Sigmoid colon (tissue), 4 donors: ENCODE measurements at regions not wholly inside any gene's neighbourhood (a gene's known extent, or its start where the extent isn't known, plus 50 kb on each side); places are given as distances from the start of the nearest gene placed in this dataset.

Experiments
- CTCF ChIP-seq, 4 experiments: fragments of 450-650 bp in 3 of 4; fragments of 200-600 bp in 1 of 4; IDR thresholded peaks; one replicate each; pipeline ENCODE4 v1.5.1; 2016 to 2019; ENCODE audit warnings: antibody characterized with exemption in 4 of 4, mild to moderate bottlenecking in 3 of 4, moderate library complexity in 2 of 4
- POLR2AphosphoS5 ChIP-seq, 4 donors: sonication (generic); formaldehyde crosslinking; IDR thresholded peaks; one replicate each; pipeline ENCODE4 v1.6.1; 2017; ENCODE audit warnings: antibody characterized with exemption in 4 of 4

DNA sequence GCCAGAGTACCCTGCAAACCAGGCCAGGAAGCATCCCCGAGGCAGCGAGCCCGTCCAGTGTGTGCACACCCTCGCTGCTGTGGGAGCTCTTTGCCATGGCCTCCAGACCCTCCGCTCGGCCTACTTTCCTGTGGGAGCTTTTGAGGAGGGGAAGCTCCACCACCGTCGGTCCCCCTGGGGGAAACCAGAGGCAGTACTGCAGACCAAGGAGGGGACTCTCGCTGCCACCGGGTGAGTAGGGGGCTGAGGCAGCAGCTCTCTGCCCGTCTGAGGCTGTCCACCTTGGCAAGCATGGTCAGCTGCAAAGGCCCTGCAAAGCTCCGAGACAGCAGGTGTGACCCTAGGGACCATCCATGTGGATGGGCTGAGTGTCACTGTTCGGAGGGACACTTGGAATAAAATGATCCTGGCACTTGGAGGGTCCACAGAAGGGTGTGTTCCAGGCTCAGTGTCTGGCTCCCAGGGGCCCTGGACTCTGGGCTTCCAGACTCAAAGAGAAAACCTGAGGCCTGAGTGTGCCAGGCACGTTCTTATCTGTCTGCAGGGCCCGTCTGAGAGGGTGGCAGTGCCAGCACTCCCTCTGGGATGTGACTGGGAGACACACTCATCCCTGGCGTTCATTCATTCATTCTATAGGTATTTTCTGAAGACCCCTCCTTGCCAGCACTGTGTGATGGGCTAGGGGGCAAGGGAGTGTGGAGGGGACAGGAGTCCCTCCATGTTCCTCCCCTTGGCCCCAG is 282.8 kb upstream of the HS6ST1 start:
- TF ChIP-seq CTCF (IDR thresholded peaks at IDR 0.05) (no peak), POLR2AphosphoS5 (IDR thresholded peaks at IDR 0.05) (no peak)
